Lower leg skin (tissue), 3 donors: ENCODE measurements at regions not wholly inside any gene's neighbourhood (a gene's known extent, or its start where the extent isn't known, plus 50 kb on each side); places are given as distances from the start of the nearest gene placed in this dataset.

Source experiments
- POLR2A ChIP-seq, 2 donors: fragments of 450-650 bp; IDR thresholded peaks; one replicate each; pipeline ENCODE4 v1.6.1; 2016 to 2017; ENCODE audit warnings: antibody characterized with exemption in 2 of 2, mild to moderate bottlenecking in 1 of 2, moderate library complexity in 1 of 2
- TF ChIP-seq, protein P1 (sequence below), 3 donors: fragments of 450-650 bp; IDR thresholded peaks; one replicate each; pipeline ENCODE4 v1.5.1; 2016; ENCODE audit warnings: antibody characterized with exemption in 3 of 3, mild to moderate bottlenecking in 3 of 3, moderate library complexity in 2 of 3

DNA sequence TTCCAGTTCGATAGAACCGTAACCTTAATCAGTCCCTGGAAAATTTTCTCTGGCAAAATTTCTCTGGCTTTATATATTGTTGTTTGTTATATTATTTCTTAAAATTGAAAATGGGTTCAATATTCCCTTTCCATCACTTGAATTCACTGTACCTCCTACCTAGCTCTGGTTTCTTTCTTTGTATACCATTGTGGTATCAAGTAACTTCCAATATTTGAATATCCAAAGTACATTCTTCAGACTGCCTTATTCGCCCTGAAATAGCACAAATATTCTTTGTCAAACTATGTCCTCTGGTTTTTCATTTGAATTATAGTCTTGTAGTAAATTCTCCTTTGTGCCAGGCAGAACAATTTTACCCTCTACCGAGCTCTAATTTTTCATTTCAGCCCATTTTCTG is 541.6 kb downstream of the REEP3 start:
- TF ChIP-seq, protein P1, sequence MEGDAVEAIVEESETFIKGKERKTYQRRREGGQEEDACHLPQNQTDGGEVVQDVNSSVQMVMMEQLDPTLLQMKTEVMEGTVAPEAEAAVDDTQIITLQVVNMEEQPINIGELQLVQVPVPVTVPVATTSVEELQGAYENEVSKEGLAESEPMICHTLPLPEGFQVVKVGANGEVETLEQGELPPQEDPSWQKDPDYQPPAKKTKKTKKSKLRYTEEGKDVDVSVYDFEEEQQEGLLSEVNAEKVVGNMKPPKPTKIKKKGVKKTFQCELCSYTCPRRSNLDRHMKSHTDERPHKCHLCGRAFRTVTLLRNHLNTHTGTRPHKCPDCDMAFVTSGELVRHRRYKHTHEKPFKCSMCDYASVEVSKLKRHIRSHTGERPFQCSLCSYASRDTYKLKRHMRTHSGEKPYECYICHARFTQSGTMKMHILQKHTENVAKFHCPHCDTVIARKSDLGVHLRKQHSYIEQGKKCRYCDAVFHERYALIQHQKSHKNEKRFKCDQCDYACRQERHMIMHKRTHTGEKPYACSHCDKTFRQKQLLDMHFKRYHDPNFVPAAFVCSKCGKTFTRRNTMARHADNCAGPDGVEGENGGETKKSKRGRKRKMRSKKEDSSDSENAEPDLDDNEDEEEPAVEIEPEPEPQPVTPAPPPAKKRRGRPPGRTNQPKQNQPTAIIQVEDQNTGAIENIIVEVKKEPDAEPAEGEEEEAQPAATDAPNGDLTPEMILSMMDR (IDR thresholded peaks at IDR 0.05) = no peak
- TF ChIP-seq POLR2A (IDR thresholded peaks at IDR 0.05) = no peak
